ENCODE measurements at regions not wholly inside any gene's neighbourhood (a gene's known extent, or its start where the extent isn't known, plus 50 kb on each side); places are given as distances from the start of the nearest gene placed in this dataset.
"Not testable (repeated sequence)": the region's sequence is repeated elsewhere in the genome, so short reads cannot be mapped to it uniquely, and the experiment has no call there.

- no peak for DNase-seq
Observed at GRCh38 chr4:28082686-28083390, 1222.2 kb downstream of the STIM2 start.

DNA sequence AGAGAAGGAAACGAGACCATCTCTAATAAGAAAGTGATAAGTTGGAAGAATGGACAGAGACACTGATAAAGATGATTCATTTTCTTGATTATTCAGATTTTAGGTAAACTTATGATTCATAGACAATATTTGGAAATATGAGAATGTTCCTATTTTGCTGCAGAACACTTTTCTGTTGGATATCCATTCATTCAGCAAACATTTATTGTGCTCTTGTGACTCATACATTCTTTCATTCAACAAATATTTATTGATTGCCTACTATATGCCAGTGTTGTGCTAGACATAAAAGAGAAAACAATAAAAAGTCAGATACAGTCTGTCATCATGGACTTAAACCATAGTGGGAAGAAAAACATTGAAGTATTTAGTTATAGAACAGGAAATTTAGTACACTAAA lies 1232.0 kb downstream of the STIM2 start:
- no peak for DNase-seq

DNA sequence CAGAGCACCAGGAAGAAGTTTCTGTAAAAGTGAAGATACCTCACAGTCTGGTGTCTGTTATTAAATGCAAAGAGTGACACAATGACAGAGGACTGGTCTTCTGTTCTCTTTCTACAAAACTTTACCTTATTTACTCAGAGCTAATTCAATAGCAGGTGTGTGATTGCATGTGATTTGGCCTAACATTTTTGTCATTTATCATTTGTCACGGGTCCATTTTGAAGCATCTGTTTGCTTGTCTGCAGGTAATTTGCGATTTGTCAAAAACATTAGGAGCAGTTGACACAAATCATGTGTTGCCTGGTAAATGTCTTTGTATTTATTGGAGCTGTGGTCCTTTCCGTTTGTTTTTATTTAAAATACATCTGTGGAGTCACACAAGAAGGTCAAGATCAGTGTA lies 1232.4 kb downstream of the STIM2 start:
- DNase-seq, result no peak

DNA sequence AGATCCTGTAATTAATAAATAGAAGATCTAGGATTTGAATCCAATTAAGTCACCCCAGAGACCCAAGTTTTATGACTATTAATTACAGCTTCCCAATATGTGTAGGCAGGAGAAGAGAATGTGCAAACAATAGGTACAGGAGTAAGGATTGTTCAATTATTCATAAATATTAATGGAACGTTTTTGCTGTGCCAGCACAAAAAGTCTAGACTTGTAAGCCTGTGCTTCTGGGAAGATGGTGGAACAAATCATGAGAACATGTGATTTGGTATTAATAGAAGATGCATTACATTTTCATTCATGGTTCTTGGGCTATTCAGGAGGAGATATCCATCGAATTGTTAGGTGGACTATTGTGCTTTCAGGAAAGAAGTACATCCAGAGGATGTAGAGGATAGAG lies 1240.9 kb downstream of the STIM2 start:
- DNase-seq, result no peak

- no peak for DNase-seq
Observed at GRCh38 chr4:28105271-28105859, 1244.7 kb downstream of the STIM2 start.

DNA sequence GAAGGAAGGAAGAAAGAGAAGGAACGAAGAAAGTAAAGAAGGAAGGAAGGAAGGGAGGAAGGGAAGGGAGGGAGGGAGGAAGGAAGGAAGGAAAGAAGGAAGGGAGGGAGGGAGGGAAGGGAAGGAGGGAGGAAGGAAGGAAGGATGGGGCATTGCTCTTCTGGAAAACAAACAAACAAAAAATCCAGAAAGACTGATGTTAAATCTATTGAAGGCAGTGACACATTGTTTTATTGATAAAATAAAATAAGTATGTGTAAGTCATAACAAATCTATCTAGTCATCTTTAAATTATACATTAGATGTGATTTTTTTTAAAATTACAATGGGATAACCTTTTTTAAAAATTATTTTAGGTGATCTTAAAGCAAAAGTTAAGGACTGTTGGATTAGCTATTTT lies 1245.5 kb downstream of the STIM2 start:
- DNase-seq, result no peak

GRCh38 chr4:28109801-28110200 lies 1249.2 kb downstream of the STIM2 start:
- DNase-seq, result peak; percentile 26 to 39

GRCh38 chr4:28112691-28113335 lies 1252.2 kb downstream of the STIM2 start:
- not testable (repeated sequence) for DNase-seq

DNA sequence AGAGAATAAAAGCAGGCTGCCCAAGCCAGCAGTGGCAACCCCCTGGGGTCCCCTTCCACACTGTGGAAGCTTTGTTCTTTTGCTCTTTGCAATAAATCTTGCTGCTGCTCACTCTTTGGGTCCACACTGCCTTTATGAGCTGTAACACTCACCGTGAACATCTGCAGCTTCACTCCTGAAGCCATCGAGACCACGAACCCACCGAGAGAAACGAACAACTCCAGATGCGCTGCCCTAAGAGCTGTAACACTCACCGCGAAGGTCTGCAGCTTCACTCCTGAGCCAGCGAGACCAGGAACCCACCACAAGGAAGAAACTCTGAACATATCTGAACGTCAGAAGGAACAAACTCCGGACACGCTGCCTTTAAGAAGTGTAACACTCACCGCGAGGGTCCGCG lies 1252.9 kb downstream of the STIM2 start:
- not testable (repeated sequence) for DNase-seq

- DNase-seq, result not testable (repeated sequence)
Observed at GRCh38 chr4:28116526-28117083, 1256.0 kb downstream of the STIM2 start.

- DNase-seq, result no peak
Observed at GRCh38 chr4:28117084-28117682, 1256.5 kb downstream of the STIM2 start.

DNA sequence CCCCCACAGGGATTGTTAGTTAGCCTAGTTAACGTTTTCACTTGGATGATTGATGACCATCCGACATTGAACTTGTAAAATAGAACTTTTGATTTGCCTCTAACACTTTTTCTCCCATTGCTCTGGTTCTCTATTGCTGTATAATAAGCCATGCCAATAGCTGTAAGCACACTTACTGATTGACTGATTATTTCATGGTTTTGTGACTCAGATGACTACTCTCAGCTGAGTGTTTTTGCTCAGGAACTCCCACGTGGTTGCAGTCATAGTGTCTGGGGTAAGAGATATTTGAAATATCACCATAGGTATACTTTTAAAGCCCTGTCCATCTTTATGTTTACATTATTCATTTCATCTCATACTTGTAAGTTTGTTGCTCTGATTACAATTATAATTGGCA lies 1285.5 kb downstream of the STIM2 start:
- no peak for DNase-seq

- DNase-seq, result no peak
Observed at GRCh38 chr4:28148221-28148620, 1287.6 kb downstream of the STIM2 start.

- DNase-seq, result no peak
Observed at GRCh38 chr4:28149762-28150161, 1289.1 kb downstream of the STIM2 start.

DNA sequence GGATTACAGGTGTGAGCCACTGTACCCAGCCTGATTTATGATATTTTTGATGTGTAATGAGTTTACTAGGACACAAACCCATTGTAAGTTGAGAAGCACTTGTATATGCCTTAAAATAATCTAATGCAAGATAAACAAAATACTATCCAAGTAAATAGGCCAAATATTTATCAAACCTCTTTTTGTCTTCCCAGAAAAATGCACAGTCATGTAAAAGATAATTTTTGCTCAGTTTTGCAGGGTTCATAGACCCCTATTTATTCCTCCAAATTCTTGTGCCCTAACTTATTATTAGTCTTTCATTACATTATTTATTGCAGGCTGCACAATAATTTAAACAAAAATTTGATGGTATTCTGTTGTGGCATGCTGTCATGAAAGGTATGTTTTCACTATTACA lies 1290.7 kb downstream of the STIM2 start:
- no peak for DNase-seq

DNA sequence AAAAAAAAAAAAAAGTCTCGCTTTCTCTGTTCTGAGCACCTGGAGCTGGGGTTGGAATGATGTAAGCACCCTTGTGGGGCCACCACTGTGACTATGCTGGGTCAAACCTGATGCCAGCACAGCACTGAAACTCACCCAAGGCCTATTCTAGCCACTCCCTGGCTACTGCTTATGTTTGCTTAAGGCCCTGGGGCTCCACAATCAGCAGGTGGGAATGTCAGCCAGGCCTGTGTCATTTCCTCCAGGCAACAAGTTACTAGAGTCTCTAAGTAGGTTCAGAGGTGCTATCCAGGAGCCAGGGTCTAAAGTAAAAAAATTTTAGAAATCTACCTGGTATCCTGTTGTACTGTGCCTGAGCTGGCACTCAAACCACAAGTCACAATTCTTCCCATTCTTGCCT lies 1306.8 kb downstream of the STIM2 start:
- no peak for DNase-seq

DNA sequence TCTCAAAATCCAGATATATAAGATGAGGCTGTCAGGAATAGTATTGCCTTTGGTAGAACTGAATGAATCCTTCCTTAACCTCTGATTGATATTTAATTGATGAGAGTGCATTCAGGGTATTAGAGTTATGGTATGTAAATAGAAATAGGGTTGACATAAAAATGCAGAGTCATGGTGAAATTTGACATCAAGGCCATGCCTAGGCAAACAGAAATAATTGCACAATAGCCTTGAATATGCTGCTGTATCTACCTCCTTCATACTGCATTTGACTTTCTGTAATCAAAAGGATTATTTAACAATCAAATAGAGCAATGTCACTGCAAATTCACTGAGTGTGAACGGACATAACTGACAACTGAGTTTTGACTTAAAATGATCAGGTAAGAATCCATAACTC lies 1316.3 kb downstream of the STIM2 start:
- no peak for DNase-seq

GRCh38 chr4:28177641-28178040 lies 1317.0 kb downstream of the STIM2 start:
- DNase-seq, result no peak

DNA sequence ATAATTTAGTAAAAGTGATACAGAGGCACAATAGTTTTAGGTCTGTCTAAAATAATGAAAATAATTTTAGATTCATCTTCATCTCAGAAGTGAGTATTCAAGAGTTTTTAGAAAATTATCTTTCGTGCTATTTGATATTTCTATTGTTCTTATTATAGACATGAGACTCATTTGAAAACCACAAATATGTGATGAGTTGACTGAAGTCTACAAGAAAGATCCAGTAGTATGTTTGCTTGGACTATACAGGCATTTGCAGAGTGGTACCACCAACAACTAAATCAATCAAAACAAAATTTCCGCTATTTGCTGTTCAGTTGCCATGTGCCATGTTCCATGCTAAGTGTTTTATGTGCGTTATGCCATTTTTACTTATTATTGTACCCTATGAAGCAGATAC lies 1318.5 kb downstream of the STIM2 start:
- no peak for DNase-seq

DNA sequence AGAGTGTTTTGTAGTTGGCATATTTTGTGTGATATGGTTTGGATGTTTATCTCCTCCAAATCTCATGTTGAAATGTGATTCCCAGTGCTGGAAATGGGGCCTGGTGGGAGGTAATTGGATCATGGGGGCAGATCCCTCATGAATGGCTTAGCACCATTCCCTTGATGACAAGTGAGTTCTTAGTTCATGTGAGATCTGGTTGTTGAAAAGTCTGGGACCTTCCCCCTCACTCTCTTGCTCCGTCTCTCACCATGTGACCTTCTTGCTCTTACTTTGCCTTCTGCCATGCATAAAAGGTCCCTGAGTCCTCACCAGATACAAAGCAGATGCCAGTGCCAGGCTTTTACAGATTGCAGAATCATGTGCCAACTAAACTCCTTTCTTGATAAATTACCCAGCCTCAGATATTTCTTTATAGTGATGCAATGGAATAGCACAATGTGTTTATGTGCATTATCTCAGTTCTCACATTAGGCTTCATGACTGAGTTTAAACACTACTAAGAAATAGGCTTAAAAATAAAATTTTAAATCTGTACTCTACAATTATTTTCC lies 1348.8 kb downstream of the STIM2 start:
- DNase-seq, result no peak

- DNase-seq, result no peak
Observed at GRCh38 chr4:28211676-28212470, 1351.2 kb downstream of the STIM2 start.

Data from right lung (tissue), 2 donors.